Ectodermal cell (in vitro differentiated cells): ENCODE measurements at regions not wholly inside any gene's neighbourhood (a gene's known extent, or its start where the extent isn't known, plus 50 kb on each side); places are given as distances from the start of the nearest gene placed in this dataset.

Experiments
- H3K27ac ChIP-seq: 2 replicates; pipeline ENCODE4 v1.7.0; 2013; ENCODE audit warnings: mild to moderate bottlenecking, low read depth, low read length; ENCODE audit not compliant: insufficient read depth, poor library complexity, severe bottlenecking
- H3K27me3 ChIP-seq: 2 replicates; pipeline ENCODE4 v1.7.0; 2013; ENCODE audit warnings: mild to moderate bottlenecking, low read length; ENCODE audit not compliant: insufficient read depth, control insufficient read depth, poor library complexity, severe bottlenecking
- H3K36me3 ChIP-seq: one replicate; pipeline ENCODE4 v1.7.0; 2013; ENCODE audit warnings: low read length; ENCODE audit not compliant: control insufficient read depth, insufficient read depth
- H3K4me1 ChIP-seq: one replicate; pipeline ENCODE4 v1.7.0; 2013; ENCODE audit warnings: low read length; ENCODE audit not compliant: control insufficient read depth, insufficient read depth
- H3K4me3 ChIP-seq: 2 replicates; pipeline ENCODE4 v1.7.0; 2013; ENCODE audit warnings: low read depth, low read length, control low read depth; ENCODE audit not compliant: insufficient read depth
- H3K9me3 ChIP-seq: 2 replicates; pipeline ENCODE4 v1.7.0; 2013; ENCODE audit warnings: mild to moderate bottlenecking, low read length, moderate library complexity; ENCODE audit not compliant: control insufficient read depth
- WGBS, 2 experiments: methylation state at CpG; one replicate each; pipeline ENCODE4 v1.1.7; 2013; ENCODE audit warnings: missing lambda C conversion rate in 2 of 2; 5-methylcytosine and 5-hydroxymethylcytosine counted together

GRCh38 chr1:54485416-54485815 lies 62.6 kb upstream of the ACOT11 start:
- no peak overlapping the region for H3K27ac ChIP-seq
- H3K4me1 ChIP-seq = peaks cover 20% of the 10 kb centered on the region
- no peak overlapping the region for H3K4me3 ChIP-seq
- H3K36me3 ChIP-seq = no peaks in the 10 kb centered on the region
- no peaks in the 10 kb centered on the region for H3K9me3 ChIP-seq
- peaks cover 23% of the 10 kb centered on the region for H3K27me3 ChIP-seq
- WGBS, 2 experiments = 83 to 85% methylated on average over 5 of the region's 5 CpGs

- H3K4me1 ChIP-seq = peaks cover 17% of the 10 kb centered on the region
- H3K36me3 ChIP-seq = no peaks in the 10 kb centered on the region
- peaks cover 23% of the 10 kb centered on the region for H3K27me3 ChIP-seq
- 89 to 90% methylated on average over 11 of the region's 11 CpGs for WGBS, 2 experiments
- H3K4me3 ChIP-seq = no peak overlapping the region
- H3K9me3 ChIP-seq = no peaks in the 10 kb centered on the region
- no peak overlapping the region for H3K27ac ChIP-seq
Observed at GRCh38 chr1:54483875-54484437, 64.1 kb upstream of the ACOT11 start.

GRCh38 chr1:54481201-54481884 lies 66.7 kb upstream of the ACOT11 start:
- H3K9me3 ChIP-seq = no peaks in the 10 kb centered on the region
- peaks cover 6% of the 10 kb centered on the region for H3K27me3 ChIP-seq
- no peaks in the 10 kb centered on the region for H3K36me3 ChIP-seq
- no peak overlapping the region for H3K4me3 ChIP-seq
- no peak overlapping the region for H3K27ac ChIP-seq
- H3K4me1 ChIP-seq = peaks cover 20% of the 10 kb centered on the region
- WGBS, 2 experiments = 83 to 89% methylated on average over 5 of the region's 5 CpGs

- Histone ChIP-seq H3K27me3 (peaks cover 2% of the 10 kb centered on the region), H3K4me1 (peaks cover 28% of the 10 kb centered on the region), H3K27ac (no peak overlapping the region), H3K4me3 (no peak overlapping the region), H3K36me3 (no peaks in the 10 kb centered on the region), H3K9me3 (no peaks in the 10 kb centered on the region)
- 16 to 21% methylated on average over 4 of the region's 4 CpGs for WGBS, 2 experiments
Observed at GRCh38 chr1:54480525-54480848, 67.5 kb upstream of the ACOT11 start.

- Histone ChIP-seq H3K36me3 (no peaks in the 10 kb centered on the region), H3K4me1 (peaks cover 30% of the 10 kb centered on the region), H3K4me3 (no peak overlapping the region), H3K27me3 (no peaks in the 10 kb centered on the region), H3K9me3 (no peaks in the 10 kb centered on the region), H3K27ac (no peak overlapping the region)
- 73 to 75% methylated on average over 7 of the region's 7 CpGs for WGBS, 2 experiments
Observed at GRCh38 chr1:54479841-54480524, 68.0 kb upstream of the ACOT11 start.

- H3K9me3 ChIP-seq = no peaks in the 10 kb centered on the region
- 85 to 89% methylated on average over 5 of the region's 5 CpGs for WGBS, 2 experiments
- no peak overlapping the region for H3K4me3 ChIP-seq
- H3K4me1 ChIP-seq = peaks cover 33% of the 10 kb centered on the region
- no peaks in the 10 kb centered on the region for H3K27me3 ChIP-seq
- no peaks in the 10 kb centered on the region for H3K36me3 ChIP-seq
- H3K27ac ChIP-seq = no peak overlapping the region
Observed at GRCh38 chr1:54479251-54479650, 68.8 kb upstream of the ACOT11 start.

GRCh38 chr1:54477153-54477561 lies 70.9 kb upstream of the ACOT11 start:
- peak overlapping the region; percentile 26 for H3K27ac ChIP-seq

GRCh38 chr1:54476530-54477109 lies 70.4 kb upstream of the SSBP3 start:
- peaks cover 38% of the 10 kb centered on the region for H3K4me1 ChIP-seq
- no peaks in the 10 kb centered on the region for H3K36me3 ChIP-seq
- H3K27ac ChIP-seq = no peak overlapping the region
- no peaks in the 10 kb centered on the region for H3K9me3 ChIP-seq
- WGBS, 2 experiments = 76 to 77% methylated on average over 4 of the region's 4 CpGs
- no peaks in the 10 kb centered on the region for H3K27me3 ChIP-seq
- H3K4me3 ChIP-seq = no peak overlapping the region

More at GRCh38 chr1:54477153-54477561, 70.9 kb upstream of the ACOT11 start:
- no peaks in the 10 kb centered on the region for H3K36me3 ChIP-seq
- no peaks in the 10 kb centered on the region for H3K9me3 ChIP-seq
- no peaks in the 10 kb centered on the region for H3K27me3 ChIP-seq
- H3K4me3 ChIP-seq = no peak overlapping the region
- 52 to 56% methylated on average over 6 of the region's 6 CpGs for WGBS, 2 experiments
- peaks cover 37% of the 10 kb centered on the region for H3K4me1 ChIP-seq

- peaks cover 43% of the 10 kb centered on the region for H3K4me1 ChIP-seq
- WGBS, 2 experiments = 21 to 22% methylated on average over 9 to 10 of the region's 10 CpGs
- H3K9me3 ChIP-seq = no peaks in the 10 kb centered on the region
- no peak overlapping the region for H3K27ac ChIP-seq
- H3K4me3 ChIP-seq = no peak overlapping the region
- H3K27me3 ChIP-seq = no peaks in the 10 kb centered on the region
- H3K36me3 ChIP-seq = no peaks in the 10 kb centered on the region
Observed at GRCh38 chr1:54475946-54476516, 69.8 kb upstream of the SSBP3 start.

GRCh38 chr1:54475357-54475881 lies 69.2 kb upstream of the SSBP3 start:
- Histone ChIP-seq H3K27ac (no peak overlapping the region), H3K4me3 (no peak overlapping the region), H3K36me3 (no peaks in the 10 kb centered on the region), H3K4me1 (peaks cover 40% of the 10 kb centered on the region), H3K27me3 (no peaks in the 10 kb centered on the region), H3K9me3 (no peaks in the 10 kb centered on the region)
- 18 to 20% methylated on average over 21 of the region's 21 CpGs for WGBS, 2 experiments
